Ovary (tissue), 7 donors: ENCODE measurements at regions not wholly inside any gene's neighbourhood (a gene's known extent, or its start where the extent isn't known, plus 50 kb on each side); places are given as distances from the start of the nearest gene placed in this dataset.

Source experiments
- DNase-seq, 5 donors: peaks; one replicate each; pipeline ENCODE4 v3.0.0-alpha.2; 2019 to 2020
- H3K27ac ChIP-seq, 2 donors: fragments of 200-600 bp; one replicate each; pipeline versions ENCODE4 v1.5.1 to v1.8.0; 2019 to 2022
- H3K27me3 ChIP-seq: fragments of 200-600 bp; one replicate; pipeline ENCODE4 v1.8.0; 2022
- H3K36me3 ChIP-seq: fragments of 200-600 bp; sonication (generic); one replicate; pipeline ENCODE4 v1.5.1; 2019
- H3K4me1 ChIP-seq: one replicate; pipeline ENCODE4 v1.8.1; 2013; ENCODE audit warnings: mild to moderate bottlenecking, moderate library complexity; ENCODE audit not compliant: insufficient read depth
- H3K4me3 ChIP-seq: fragments of 200-600 bp; sonication (generic); one replicate; pipeline ENCODE4 v1.5.1; 2017
- H3K9me3 ChIP-seq, 2 donors: fragments of 200-600 bp in 1 of 2; sonication (generic) in 1 of 2; one replicate each; pipeline versions ENCODE4 v1.5.1 to v1.8.1; 2013 to 2019; ENCODE audit warnings: mild to moderate bottlenecking in 1 of 2, moderate library complexity in 1 of 2
- EP300 ChIP-seq: sonication (generic); formaldehyde crosslinking; IDR thresholded peaks from one replicate; pipeline ENCODE4 v1.6.1; 2017; ENCODE audit warnings: antibody characterized with exemption
- POLR2A ChIP-seq: fragments of 450-650 bp; IDR thresholded peaks from one replicate; pipeline ENCODE4 v1.6.1; 2017; ENCODE audit warnings: antibody characterized with exemption, mild to moderate bottlenecking, moderate library complexity
- WGBS, 3 donors: extraction: QIAGEN DNeasy Blood & Tissue Kit in 1 of 3; methylation state at CpG; one replicate each; pipeline versions ENCODE4 v1.1.5 to v1.1.7; 2013 to 2017; 5-methylcytosine and 5-hydroxymethylcytosine counted together
- intact Hi-C, 4 donors: fragments of 100-400 bp; cut with DNase I; formaldehyde crosslinking; loops; one replicate each; pipeline versions ENCODE4 v1.11.0 to v1.15.1; 2022 to 2023
- TF ChIP-seq, protein P1 (sequence below), 3 donors: fragments of 450-650 bp in 2 of 3; fragments of 200-600 bp in 1 of 3; IDR thresholded peaks; one replicate each; pipeline versions ENCODE4 v1.5.1 to v1.8.0; 2016 to 2022; ENCODE audit warnings: antibody characterized with exemption in 3 of 3, mild to moderate bottlenecking in 1 of 3
- donor health status: DM: no; HTN: no; CAD: no; lungs with moderate emphysema.
- donor health status: DM: no; HTN: no; CAD: no.
- donor health status: Bipolar disorder and iron deficiency.
- donor health status: DM: no; HTN: no; CAD: no.
- donor health status: DM: yes; HTN: yes; CAD: no.

DNA sequence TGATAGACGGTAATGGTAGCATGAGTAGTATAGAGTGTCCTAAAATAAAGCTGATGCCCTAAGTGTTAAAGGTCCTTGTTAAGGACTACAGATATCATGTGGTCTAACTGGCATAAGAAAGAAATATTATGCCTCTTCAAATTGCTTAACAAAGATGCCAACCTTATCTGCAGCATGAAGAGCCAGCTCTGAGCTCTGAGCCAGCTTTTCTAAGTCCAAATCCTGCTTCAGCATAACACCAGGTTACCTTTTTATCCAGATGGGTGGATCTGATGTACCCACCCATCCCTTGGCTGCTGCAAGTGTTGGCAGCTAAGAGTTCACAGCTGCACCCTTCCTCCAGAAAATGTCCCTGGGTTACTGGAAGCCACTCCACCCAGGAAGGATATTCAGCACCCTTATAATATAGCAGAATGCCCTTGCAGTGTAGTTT, 83.8 kb downstream of the TENT5A start:
- Histone ChIP-seq H3K4me1 (no peaks in the 10 kb centered on the region), H3K4me3 (no peak overlapping the region), H3K9me3 (no peaks in the 10 kb centered on the region), H3K36me3 (no peaks in the 10 kb centered on the region), H3K27ac (no peak overlapping the region), H3K27me3 (no peaks in the 10 kb centered on the region)
- intact Hi-C loops: no loop called here
- no peak for DNase-seq
- TF ChIP-seq POLR2A (no peak), EP300 (no peak)
- TF ChIP-seq, protein P1, sequence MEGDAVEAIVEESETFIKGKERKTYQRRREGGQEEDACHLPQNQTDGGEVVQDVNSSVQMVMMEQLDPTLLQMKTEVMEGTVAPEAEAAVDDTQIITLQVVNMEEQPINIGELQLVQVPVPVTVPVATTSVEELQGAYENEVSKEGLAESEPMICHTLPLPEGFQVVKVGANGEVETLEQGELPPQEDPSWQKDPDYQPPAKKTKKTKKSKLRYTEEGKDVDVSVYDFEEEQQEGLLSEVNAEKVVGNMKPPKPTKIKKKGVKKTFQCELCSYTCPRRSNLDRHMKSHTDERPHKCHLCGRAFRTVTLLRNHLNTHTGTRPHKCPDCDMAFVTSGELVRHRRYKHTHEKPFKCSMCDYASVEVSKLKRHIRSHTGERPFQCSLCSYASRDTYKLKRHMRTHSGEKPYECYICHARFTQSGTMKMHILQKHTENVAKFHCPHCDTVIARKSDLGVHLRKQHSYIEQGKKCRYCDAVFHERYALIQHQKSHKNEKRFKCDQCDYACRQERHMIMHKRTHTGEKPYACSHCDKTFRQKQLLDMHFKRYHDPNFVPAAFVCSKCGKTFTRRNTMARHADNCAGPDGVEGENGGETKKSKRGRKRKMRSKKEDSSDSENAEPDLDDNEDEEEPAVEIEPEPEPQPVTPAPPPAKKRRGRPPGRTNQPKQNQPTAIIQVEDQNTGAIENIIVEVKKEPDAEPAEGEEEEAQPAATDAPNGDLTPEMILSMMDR (IDR thresholded peaks at IDR 0.05): no peak
- WGBS, 3 donors: 97 to 100% (median 98%) methylated on average over 1 of the region's 1 CpG

DNA sequence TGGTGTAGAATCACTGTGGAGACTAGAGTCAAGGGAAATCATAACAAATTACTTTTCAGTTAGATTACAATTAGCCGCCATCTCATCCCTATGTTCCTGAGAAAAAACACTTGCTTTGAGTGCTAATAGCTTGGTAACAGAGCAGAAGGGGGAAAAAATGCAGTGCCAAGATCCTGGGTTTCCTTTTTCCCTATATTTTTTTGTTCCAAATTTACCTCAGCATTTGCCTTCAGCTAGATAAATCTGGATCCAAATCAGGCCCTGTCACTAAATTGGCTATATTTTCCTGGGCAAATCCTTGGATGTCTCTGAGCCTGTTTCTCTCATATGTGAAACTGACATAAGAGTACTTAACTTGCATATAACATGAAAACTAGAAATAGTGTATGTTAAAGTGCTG, 86.0 kb downstream of the TENT5A start:
- Histone ChIP-seq H3K4me3 (no peak overlapping the region), H3K4me1 (no peaks in the 10 kb centered on the region), H3K9me3 (no peaks in the 10 kb centered on the region), H3K36me3 (no peaks in the 10 kb centered on the region), H3K27ac (no peak overlapping the region), H3K27me3 (no peaks in the 10 kb centered on the region)
- no peak for DNase-seq
- WGBS, 3 donors: 93 to 100% (median 95%) methylated on average over 1 of the region's 1 CpG
- intact Hi-C loops: no loop called here
- TF ChIP-seq POLR2A (no peak), EP300 (no peak)
- TF ChIP-seq, protein P1 (IDR thresholded peaks at IDR 0.05): no peak

- no peaks in the 10 kb centered on the region for H3K36me3 ChIP-seq
- WGBS, 3 donors: 88 to 90% (median 89%) methylated on average over 4 of the region's 4 CpGs
- H3K27ac ChIP-seq: no peak overlapping the region
- H3K4me3 ChIP-seq: no peak overlapping the region
- intact Hi-C loops: no loop called here
- H3K4me1 ChIP-seq: no peaks in the 10 kb centered on the region
- no peak for DNase-seq
- H3K9me3 ChIP-seq: no peaks in the 10 kb centered on the region
- no peaks in the 10 kb centered on the region for H3K27me3 ChIP-seq
- TF ChIP-seq EP300: no peak
- TF ChIP-seq, protein P1 (IDR thresholded peaks at IDR 0.05): no peak
- no peak for TF ChIP-seq POLR2A
Measured at GRCh38 chr6:81656231-81656630, 96.2 kb downstream of the TENT5A start.

DNA sequence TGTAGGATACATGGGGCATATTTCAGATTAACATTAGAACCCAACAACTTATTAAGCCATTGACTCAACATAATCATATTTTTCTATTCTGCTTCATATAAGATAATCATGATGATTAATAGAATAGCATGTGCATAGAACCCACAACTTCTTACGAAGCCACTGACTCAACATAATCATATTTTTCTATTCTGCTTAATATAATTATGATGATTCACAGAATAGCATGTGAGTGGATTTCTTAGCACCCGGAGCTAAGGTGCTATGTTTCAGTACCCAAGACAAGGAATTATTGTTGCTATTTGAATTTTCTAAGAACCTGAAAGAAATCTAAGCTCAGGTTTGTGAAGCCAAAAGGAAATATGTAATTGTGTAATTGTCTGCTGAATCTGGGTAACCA, 96.8 kb downstream of the TENT5A start:
- 85 to 93% (median 92%) methylated on average over 2 of the region's 2 CpGs for WGBS, 3 donors
- H3K27ac ChIP-seq: no peak overlapping the region
- no peaks in the 10 kb centered on the region for H3K9me3 ChIP-seq
- no peaks in the 10 kb centered on the region for H3K36me3 ChIP-seq
- TF ChIP-seq POLR2A (no peak), EP300 (no peak)
- TF ChIP-seq, protein P1 (IDR thresholded peaks at IDR 0.05): no peak
- H3K4me1 ChIP-seq: no peaks in the 10 kb centered on the region
- H3K27me3 ChIP-seq: no peaks in the 10 kb centered on the region
- DNase-seq: no peak
- no peak overlapping the region for H3K4me3 ChIP-seq
- intact Hi-C loops: no loop called here

DNA sequence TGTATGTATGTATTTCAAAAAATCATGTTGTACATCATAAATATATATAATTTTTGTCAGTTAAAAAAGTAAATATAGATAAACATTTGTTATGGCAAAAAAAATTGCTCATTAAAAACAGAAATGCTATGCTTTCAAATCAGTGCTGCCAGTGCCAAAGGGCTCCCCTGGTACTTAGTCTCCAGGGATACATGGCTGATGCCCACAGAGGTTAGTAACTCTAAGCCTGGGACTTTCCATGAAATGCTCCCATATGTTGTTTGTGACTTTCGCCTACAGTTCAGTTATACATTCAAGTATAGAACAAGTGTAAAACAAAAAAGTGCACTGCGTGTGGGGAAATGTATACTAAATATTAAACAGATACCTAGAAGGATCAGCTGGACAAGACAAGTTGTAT, 104.0 kb downstream of the TENT5A start:
- no peak overlapping the region for H3K4me3 ChIP-seq
- intact Hi-C loops: no loop called here

More for the DNA sequence above, 104.0 kb downstream of the TENT5A start:
- 94 to 99% (median 98%) methylated on average over 2 of the region's 2 CpGs for WGBS, 3 donors
- Histone ChIP-seq H3K27me3 (no peaks in the 10 kb centered on the region), H3K36me3 (no peaks in the 10 kb centered on the region), H3K9me3 (no peaks in the 10 kb centered on the region), H3K27ac (no peak overlapping the region), H3K4me1 (no peaks in the 10 kb centered on the region)
- DNase-seq: no peak
- TF ChIP-seq EP300 (no peak), POLR2A (no peak)
- TF ChIP-seq, protein P1 (IDR thresholded peaks at IDR 0.05): no peak
